MM.1S (cell line): ENCODE measurements at regions not wholly inside any gene's neighbourhood (a gene's known extent, or its start where the extent isn't known, plus 50 kb on each side); places are given as distances from the start of the nearest gene placed in this dataset.

ENCODE experiments used
- DNase-seq: peaks from one replicate; pipeline ENCODE4 v3.0.0-alpha.2; 2015
- H2AFZ ChIP-seq: fragments of 300-600 bp; sonication (generic); 2 replicates; pipeline ENCODE4 v1.6.0; 2016; ENCODE audit warnings: antibody characterized with exemption, low read length
- H3F3A ChIP-seq: fragments of 300-600 bp; sonication (generic); 2 replicates; pipeline ENCODE4 v1.6.1; 2016; ENCODE audit warnings: mild to moderate bottlenecking, antibody characterized with exemption, low read length, moderate library complexity, mixed read lengths; ENCODE audit not compliant: insufficient read depth
- H3K27ac ChIP-seq: fragments of 300-600 bp; sonication (generic); 2 replicates; pipeline ENCODE4 v1.5.1; 2016; ENCODE audit warnings: mild to moderate bottlenecking, low read length
- H3K27me3 ChIP-seq: fragments of 300-600 bp; sonication (generic); replicated peaks from 2 replicates; pipeline ENCODE4 v1.6.0; 2016; ENCODE audit warnings: low read length; ENCODE audit not compliant: insufficient read depth
- H3K36me3 ChIP-seq: fragments of 300-600 bp; sonication (generic); replicated peaks from 2 replicates; pipeline ENCODE4 v1.6.1; 2016; ENCODE audit warnings: mild to moderate bottlenecking, low read length, mixed read lengths; ENCODE audit not compliant: insufficient read depth
- H3K4me1 ChIP-seq: fragments of 300-600 bp; sonication (generic); 2 replicates; pipeline ENCODE4 v1.6.1; 2016; ENCODE audit warnings: low read length, mixed read lengths
- H3K4me2 ChIP-seq: fragments of 300-600 bp; sonication (generic); 2 replicates; pipeline ENCODE4 v1.6.0; 2016; ENCODE audit warnings: low read depth, low read length
- H3K4me3 ChIP-seq: fragments of 300-600 bp; sonication (generic); 2 replicates; pipeline ENCODE4 v1.5.1; 2016; ENCODE audit warnings: low read length, mixed read lengths
- H3K79me2 ChIP-seq: fragments of 300-600 bp; sonication (generic); 2 replicates; pipeline ENCODE4 v1.6.1; 2016; ENCODE audit warnings: mixed run types, low read length, mixed read lengths
- H3K9ac ChIP-seq: fragments of 300-600 bp; sonication (generic); 2 replicates; pipeline ENCODE4 v1.6.1; 2016; ENCODE audit warnings: low read length, mixed read lengths
- H3K9me2 ChIP-seq: fragments of 300-600 bp; sonication (generic); replicated peaks from 2 replicates; pipeline ENCODE4 v1.6.1; 2016; ENCODE audit warnings: mild to moderate bottlenecking, low read length, mixed read lengths; ENCODE audit not compliant: insufficient read depth
- H3K9me3 ChIP-seq: fragments of 300-600 bp; sonication (generic); replicated peaks from 2 replicates; pipeline ENCODE4 v1.6.1; 2016; ENCODE audit warnings: mild to moderate bottlenecking, low read length, mixed read lengths; ENCODE audit not compliant: insufficient read depth
- H4K20me1 ChIP-seq: fragments of 300-600 bp; sonication (generic); 2 replicates; pipeline ENCODE4 v1.6.1; 2016; ENCODE audit warnings: mild to moderate bottlenecking, low read length, moderate library complexity, mixed read lengths; ENCODE audit not compliant: insufficient read depth
- EZH2 ChIP-seq: fragments of 300-600 bp; sonication (generic); optimal IDR thresholded peaks from 2 replicates; pipeline ENCODE3; 2017; ENCODE audit warnings: low read depth, mild to moderate bottlenecking, antibody characterized with exemption, low read length, mixed read lengths
- EZH2phosphoT487 ChIP-seq: fragments of 300-600 bp; sonication (generic); IDR thresholded peaks from 2 replicates; pipeline ENCODE4 v1.6.1; 2018; ENCODE audit warnings: antibody characterized with exemption, low read length
- TF ChIP-seq, protein P1 (sequence below): fragments of 300-600 bp; sonication (generic); IDR thresholded peaks from 2 replicates; pipeline ENCODE4 v1.5.1; 2016; ENCODE audit warnings: antibody characterized with exemption, low read length, mixed read lengths

DNA sequence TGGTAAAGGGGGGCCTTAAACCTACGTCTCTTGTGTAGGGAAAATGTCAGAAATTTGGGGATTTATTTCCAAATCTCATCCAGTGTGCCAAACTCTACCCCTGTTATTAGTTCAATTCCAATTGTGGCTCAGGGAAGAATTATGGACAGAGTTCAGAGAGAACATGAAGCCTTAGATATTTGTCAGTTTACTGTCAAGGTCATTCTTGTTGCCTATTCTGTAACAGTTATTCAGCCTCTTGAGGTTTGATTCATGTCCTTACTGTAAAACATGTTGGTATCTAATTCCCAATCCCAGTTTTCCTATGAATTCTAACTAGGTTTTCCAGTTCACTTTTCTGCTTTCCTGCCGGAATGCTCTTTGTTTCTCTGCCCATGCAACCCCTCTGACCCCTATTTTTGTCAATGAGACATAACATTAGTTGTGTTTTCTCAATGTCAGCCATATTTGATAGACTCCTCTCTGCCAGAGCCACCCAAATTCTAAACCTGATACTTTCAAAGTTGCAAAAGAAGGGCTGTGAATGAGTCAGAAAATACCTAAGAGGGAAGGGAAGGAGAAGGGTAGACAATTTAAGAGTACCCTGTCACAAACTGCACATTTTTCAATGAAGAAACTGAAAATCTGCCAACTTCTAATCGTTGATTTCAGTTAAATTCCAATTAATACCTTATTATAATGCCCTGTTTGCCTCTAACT is 52.4 kb downstream of the ATOSA start:
- no peak overlapping the region for H3K4me2 ChIP-seq
- TF ChIP-seq EZH2 (no peak), EZH2phosphoT487 (no peak)
- TF ChIP-seq, protein P1, sequence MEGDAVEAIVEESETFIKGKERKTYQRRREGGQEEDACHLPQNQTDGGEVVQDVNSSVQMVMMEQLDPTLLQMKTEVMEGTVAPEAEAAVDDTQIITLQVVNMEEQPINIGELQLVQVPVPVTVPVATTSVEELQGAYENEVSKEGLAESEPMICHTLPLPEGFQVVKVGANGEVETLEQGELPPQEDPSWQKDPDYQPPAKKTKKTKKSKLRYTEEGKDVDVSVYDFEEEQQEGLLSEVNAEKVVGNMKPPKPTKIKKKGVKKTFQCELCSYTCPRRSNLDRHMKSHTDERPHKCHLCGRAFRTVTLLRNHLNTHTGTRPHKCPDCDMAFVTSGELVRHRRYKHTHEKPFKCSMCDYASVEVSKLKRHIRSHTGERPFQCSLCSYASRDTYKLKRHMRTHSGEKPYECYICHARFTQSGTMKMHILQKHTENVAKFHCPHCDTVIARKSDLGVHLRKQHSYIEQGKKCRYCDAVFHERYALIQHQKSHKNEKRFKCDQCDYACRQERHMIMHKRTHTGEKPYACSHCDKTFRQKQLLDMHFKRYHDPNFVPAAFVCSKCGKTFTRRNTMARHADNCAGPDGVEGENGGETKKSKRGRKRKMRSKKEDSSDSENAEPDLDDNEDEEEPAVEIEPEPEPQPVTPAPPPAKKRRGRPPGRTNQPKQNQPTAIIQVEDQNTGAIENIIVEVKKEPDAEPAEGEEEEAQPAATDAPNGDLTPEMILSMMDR = no peak
- no peaks in the 10 kb centered on the region for H3K27me3 ChIP-seq
- H3K4me1 ChIP-seq = no peaks in the 10 kb centered on the region
- no peaks in the 10 kb centered on the region for H3K9me2 ChIP-seq
- H3K4me3 ChIP-seq = no peak overlapping the region
- H3F3A ChIP-seq = 0 out of 2 replicates have a peak, but pooled peaks cover 3% of the 10 kb centered on the region
- H2AFZ ChIP-seq = no peak overlapping the region
- peaks cover 93% of the 10 kb centered on the region for H3K79me2 ChIP-seq
- no peak for DNase-seq
- no peak overlapping the region for H3K9ac ChIP-seq
- H4K20me1 ChIP-seq = no peaks in the 10 kb centered on the region; the same call in 1 of the 2 replicates
- no peaks in the 10 kb centered on the region for H3K9me3 ChIP-seq
- H3K27ac ChIP-seq = no peak overlapping the region
- H3K36me3 ChIP-seq = peaks cover 3% of the 10 kb centered on the region; the same call in 1 of the 2 replicates

DNA sequence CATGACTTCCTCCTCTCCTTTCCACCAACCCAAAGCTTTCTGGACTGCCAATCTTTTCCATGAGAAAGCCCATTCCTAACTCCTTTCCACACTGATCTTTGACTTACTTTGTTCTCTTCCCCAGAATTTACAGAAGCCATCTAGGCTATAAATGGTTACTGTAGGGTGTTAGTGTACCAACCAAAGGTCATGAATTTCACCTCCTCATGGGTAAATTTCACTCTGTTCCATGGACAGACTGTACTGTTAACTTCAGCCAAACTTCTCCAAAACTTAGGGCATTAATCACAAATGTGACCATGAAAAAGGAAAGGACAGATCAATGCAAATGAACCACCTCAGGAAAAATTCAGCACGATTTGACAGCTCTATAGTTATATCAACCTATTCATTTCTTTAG is 54.9 kb downstream of the ATOSA start:
- H4K20me1 ChIP-seq = no peaks in the 10 kb centered on the region; the same call in 1 of the 2 replicates
- H3K9me2 ChIP-seq = no peaks in the 10 kb centered on the region
- DNase-seq = no peak
- no peak overlapping the region for H3K4me3 ChIP-seq
- peaks cover 94% of the 10 kb centered on the region for H3K79me2 ChIP-seq
- TF ChIP-seq EZH2phosphoT487 (no peak), EZH2 (no peak)
- TF ChIP-seq, protein P1 = no peak
- H3K36me3 ChIP-seq = peaks cover 3% of the 10 kb centered on the region; the same call in 1 of the 2 replicates
- no peaks in the 10 kb centered on the region for H3K9me3 ChIP-seq
- H3K27ac ChIP-seq = no peak overlapping the region
- no peaks in the 10 kb centered on the region for H3K27me3 ChIP-seq
- no peak overlapping the region for H3K9ac ChIP-seq
- no peaks in the 10 kb centered on the region for H3K4me1 ChIP-seq
- H3F3A ChIP-seq = 0 out of 2 replicates have a peak, but pooled peaks cover 3% of the 10 kb centered on the region
- H2AFZ ChIP-seq = no peak overlapping the region
- no peak overlapping the region for H3K4me2 ChIP-seq

GRCh38 chr15:52622791-52623190 is 54.0 kb upstream of the ARPP19 start:
- no peak overlapping the region for H2AFZ ChIP-seq
- no peak overlapping the region for H3K4me2 ChIP-seq
- H3K27me3 ChIP-seq = no peaks in the 10 kb centered on the region
- TF ChIP-seq, protein P1 = no peak
- TF ChIP-seq EZH2phosphoT487 (no peak), EZH2 (no peak)
- H4K20me1 ChIP-seq = no peaks in the 10 kb centered on the region; the same call in 1 of the 2 replicates
- no peaks in the 10 kb centered on the region for H3K9me2 ChIP-seq
- peaks cover 94% of the 10 kb centered on the region for H3K79me2 ChIP-seq
- H3F3A ChIP-seq = 0 out of 2 replicates have a peak, but pooled peaks cover 2% of the 10 kb centered on the region
- H3K4me3 ChIP-seq = no peak overlapping the region
- H3K9ac ChIP-seq = no peak overlapping the region
- H3K36me3 ChIP-seq = peaks cover 3% of the 10 kb centered on the region; the same call in 1 of the 2 replicates
- DNase-seq = no peak
- no peaks in the 10 kb centered on the region for H3K9me3 ChIP-seq
- H3K27ac ChIP-seq = no peak overlapping the region
- H3K4me1 ChIP-seq = no peaks in the 10 kb centered on the region
